NAMALWA (cell line): ENCODE measurements at regions not wholly inside any gene's neighbourhood (a gene's known extent, or its start where the extent isn't known, plus 50 kb on each side); places are given as distances from the start of the nearest gene placed in this dataset.

Source experiments
- DNase-seq: peaks from one replicate; pipeline ENCODE4 v3.0.0-alpha.2; 2015; ENCODE audit warnings: low spot score

- DNase-seq = no peak
Observed at GRCh38 chr2:151032741-151033191, 228.9 kb downstream of the RBM43 start.

DNA sequence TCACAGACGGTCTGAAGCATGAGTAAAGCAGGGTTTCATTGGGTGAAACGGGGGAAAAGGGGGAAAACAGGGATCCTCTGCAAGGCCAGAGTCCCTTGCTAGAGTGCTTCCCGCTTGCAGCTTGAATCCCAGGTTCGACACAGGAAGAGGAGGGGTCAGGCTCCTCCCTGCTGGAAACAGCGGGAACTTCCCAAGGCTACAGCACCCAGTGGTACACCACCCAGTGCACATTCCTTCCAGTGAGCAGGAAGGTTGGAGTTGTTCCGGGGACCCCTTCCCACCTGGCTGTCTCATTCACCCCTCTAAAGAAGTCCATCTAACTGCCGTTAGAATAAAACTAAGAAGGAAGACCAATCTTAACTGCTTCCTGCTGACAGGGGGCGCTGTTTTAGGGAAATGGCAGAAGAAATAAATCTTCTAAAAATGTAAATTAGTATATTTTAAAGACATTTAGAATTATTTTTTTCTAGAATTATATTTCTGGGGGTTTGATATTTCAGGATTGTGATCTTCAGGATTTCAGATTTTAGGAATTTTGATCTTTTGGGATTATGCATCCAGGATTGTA, 230.9 kb downstream of the RBM43 start:
- DNase-seq = peak; percentile 20

DNA sequence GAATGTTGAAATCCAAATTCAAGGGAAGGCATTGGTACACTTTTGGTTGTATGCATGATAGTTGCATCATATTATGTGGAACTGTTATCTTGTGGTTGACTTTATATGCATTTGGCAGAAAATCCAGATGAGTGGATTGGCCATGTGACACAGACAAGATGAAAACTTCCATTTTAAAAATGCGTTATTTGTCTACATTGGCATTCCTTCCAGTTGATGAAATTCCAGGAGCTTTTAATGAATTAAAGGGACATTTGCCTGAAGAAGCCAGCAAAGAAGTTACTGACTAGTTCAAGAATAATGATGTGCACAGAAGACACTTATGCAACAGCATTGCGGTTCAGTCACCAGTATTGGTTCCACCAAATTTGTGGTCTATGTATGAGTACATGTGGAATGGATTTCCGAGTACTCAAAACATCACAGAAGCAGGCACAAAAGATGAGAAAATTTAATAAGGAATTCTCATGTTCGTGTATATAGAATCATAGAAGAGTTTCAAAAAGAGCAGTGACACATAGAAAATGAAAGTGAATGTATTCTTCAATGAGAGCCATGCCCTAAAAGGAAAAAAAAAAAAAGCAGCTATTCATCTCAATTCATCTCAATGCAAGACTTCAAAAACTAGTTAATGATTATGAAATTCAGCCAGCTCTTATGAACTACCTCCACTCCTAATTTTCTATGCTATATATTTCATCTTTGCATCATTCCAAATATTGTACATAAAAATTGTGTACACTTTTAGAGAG, 232.1 kb downstream of the RBM43 start:
- DNase-seq = no peak

DNA sequence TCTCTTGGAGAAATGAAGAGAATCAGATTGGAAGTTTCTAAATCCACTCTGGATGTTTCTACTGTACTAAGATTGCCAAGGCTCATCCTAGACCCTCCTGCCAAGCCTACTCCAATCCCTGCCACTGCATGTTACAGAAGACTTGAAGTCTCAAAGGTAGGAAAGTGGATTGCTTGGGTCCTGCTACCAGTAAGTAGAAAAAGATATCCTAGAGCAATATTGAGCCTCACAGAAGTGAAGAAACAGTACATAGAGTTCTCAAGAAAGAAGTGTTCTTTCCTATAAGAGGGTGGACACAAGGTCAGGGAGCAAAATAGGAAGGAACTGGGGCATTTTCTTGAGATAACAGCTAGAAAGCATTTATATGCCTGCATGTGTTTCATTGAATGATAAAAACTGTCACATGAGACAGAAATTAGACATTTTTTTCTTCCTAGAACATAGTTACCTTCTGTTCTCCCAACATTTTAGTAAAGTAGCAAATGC, 232.9 kb downstream of the RBM43 start:
- no peak for DNase-seq

- DNase-seq = no peak
Observed at GRCh38 chr2:151027151-151027550, 234.5 kb downstream of the RBM43 start.

- DNase-seq = no peak
Observed at GRCh38 chr2:151025816-151026215, 235.8 kb downstream of the RBM43 start.

DNA sequence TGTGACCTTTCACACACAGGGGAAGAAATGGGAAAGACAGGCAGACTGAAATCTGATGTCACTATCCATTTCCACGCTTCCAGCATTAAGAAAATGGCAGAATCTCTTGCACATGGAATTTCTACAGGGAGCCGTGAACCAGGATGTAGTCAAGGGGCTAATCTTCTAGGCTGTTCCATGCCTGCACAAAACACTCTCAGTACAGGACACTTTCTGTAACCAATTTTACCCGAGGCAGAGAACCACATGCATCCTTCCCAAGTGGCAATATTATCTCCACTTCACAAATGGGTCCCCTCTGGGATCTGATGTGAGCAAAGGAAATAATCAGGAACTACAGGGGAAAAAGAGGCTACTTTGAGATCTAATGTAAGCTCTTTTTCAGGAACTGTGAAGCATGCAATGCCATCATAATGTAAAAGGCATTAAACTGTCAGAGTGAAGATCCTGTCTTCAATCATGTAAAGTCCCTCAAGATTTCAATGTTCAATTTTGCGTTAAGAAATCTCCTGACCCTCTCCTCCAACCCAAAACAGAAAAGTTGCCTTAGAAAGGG, 236.9 kb downstream of the RBM43 start:
- DNase-seq = no peak

- no peak for DNase-seq
Observed at GRCh38 chr2:151021747-151022452, 239.8 kb downstream of the RBM43 start.

GRCh38 chr2:151020411-151020810, 241.3 kb downstream of the RBM43 start:
- DNase-seq = peak; percentile 9

DNA sequence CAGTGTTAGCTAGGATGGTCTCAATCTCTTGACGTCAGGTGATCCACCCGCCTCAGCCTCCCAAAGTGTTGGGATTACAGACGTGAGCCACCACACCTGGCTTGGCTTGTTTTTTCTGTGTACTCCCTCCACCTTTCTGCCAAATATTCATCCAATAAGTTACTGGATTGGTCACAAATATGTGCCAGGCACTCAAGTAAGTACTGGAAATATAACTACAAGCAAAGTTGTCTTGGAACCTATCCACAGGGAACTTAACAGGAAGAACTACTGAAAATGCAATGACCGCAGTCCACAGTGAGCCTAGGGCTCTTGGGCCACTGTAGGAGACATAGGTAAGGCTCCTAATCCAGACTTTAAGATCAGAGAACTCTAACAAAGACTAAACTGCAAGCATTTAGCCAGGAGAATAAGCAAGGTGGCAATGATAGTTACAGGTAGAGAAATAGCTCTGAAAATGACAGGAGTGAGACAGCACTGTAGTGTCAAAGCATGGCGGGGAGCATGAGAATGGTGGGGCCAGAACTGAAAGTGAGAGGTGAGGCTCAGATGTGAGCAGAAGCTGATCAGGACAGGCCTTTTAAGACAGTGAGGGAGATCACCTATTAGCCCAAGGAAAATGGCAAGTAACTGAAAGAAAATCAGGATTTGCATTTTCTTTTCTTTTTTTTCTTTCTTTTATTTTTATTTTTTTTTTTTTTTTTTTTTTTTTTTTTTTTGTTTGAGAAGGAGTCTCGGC, 252.1 kb downstream of the RBM43 start:
- DNase-seq = no peak

DNA sequence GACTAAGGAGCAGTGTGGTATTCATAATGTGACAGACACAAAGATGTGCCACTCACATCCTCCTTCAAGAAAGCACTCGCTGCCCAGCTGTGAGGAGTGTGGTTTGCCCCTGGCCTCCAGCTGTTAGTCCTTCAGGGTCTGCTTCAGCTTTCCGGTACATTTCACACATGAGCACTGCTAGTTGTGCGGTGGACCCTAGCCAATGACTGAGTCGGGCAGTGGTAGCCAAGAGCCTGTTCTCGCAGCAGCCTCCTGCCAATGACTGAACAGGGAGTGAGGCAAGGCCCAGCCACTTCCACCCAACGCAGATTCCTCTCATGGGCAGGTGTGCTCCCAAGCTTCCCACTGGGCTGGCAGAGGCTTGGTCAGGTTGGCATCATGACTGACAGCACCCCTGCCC, 254.3 kb downstream of the RBM43 start:
- no peak for DNase-seq

DNA sequence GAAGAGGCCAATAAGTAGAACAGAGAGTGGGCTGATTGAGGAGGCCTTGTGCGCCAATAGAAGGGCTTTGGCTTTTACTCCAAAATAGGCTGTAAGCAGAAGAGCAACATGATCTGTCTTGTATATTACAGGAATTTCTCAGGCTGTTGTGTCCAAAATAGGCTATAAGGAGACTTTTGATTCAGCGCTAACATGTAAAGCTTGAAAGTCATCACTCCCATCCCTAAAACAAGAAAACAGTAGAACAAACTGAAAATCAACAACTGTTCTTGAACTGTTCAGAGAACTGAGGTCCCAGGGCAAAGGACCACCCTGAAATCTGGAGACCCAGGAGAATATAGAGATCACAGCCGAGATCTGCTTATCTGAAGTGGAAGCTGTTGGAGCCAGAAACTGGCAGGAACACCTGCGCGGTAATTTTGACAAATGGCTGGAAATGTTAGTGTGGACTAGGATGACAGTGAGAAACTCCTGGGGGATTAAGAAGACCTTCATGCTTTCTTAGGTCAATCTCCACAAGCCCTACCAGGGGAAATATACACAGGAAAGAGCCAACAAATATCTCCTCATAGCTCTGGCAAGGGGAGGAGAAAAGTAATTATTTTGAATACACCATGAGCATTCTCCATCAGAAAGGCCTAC, 258.6 kb downstream of the RBM43 start:
- no peak for DNase-seq

GRCh38 chr2:150997702-150998440, 263.8 kb downstream of the RBM43 start:
- DNase-seq = no peak

DNA sequence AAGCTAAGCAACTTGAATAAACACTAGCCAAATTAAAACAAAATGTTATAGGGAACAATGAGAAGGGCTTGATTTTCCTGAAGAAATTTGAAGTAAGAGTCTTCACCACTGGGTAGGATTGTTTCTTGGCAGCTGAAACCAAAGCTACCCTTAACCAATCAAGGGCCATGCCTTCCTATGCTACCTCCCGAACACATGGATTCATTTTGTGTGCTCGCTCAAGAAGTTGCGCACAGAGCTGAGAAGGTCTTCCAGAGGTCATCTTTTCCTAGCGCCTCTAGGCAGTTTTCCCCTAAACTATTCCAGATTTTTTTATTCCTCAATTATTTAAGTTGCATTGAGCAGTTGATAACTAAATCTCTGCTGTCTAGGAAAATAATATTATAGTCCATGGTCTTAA, 264.6 kb downstream of the RBM43 start:
- no peak for DNase-seq

DNA sequence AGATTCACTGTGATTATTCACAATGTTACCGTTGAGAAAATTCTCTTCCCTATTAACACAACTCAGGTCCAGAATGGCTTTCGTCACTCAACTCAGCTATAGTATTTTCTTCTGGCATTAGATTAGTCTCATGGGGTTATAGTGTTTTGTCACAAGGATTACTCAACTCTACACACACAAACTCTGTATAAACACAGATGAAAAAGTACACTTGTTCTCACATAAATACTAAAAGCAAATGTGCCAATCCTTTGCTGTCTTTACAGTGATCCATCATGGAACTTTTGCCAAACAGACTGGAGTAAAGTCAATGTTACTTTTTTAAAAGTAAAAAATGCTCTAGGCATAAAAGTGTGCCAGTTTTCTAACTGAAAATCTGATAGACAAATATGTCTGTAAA, 267.6 kb downstream of the RBM43 start:
- no peak for DNase-seq

DNA sequence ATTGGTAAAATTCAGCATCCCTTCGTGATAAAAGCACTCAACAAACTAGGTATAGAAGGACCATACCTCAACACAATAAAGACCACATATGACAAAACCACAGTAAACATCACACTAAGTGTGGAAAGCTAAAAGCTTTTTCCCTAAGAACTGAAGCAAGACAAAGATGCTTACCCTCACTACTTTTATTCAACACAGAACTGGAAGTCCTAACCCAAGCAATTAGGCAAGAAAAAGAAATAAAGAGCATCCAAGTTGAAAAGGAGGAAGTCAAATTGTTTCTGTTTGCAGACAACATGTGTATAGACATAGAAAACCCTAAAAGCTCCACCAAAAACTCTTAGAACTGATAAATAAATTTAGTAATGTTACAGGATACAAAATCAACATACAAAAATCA, 271.7 kb downstream of the RBM43 start:
- no peak for DNase-seq

- DNase-seq = no peak
Observed at GRCh38 chr2:150985741-150986140, 275.9 kb downstream of the RBM43 start.

- no peak for DNase-seq
Observed at GRCh38 chr2:150983314-150983897, 278.3 kb downstream of the RBM43 start.

GRCh38 chr2:150981826-150982225, 279.8 kb downstream of the RBM43 start:
- DNase-seq = no peak

- no peak for DNase-seq
Observed at GRCh38 chr2:150978053-150978452, 283.6 kb downstream of the RBM43 start.

- DNase-seq = no peak
Observed at GRCh38 chr2:150977296-150977695, 284.4 kb downstream of the RBM43 start.
